GM18907 (cell line): ENCODE measurements at regions not wholly inside any gene's neighbourhood (a gene's known extent, or its start where the extent isn't known, plus 50 kb on each side); places are given as distances from the start of the nearest gene placed in this dataset.
"Not testable (repeated sequence)": the region's sequence is repeated elsewhere in the genome, so short reads cannot be mapped to it uniquely, and the experiment has no call there.

Experiments
- ATAC-seq: cut with Tn5 transposase; IDR thresholded peaks from one replicate; pipeline ENCODE4 v1.9.1; 2021; ENCODE audit warnings: mild to moderate bottlenecking, moderate library complexity; ENCODE audit not compliant: unreplicated experiment

- no peak for ATAC-seq
These were observed 1262.7 kb upstream of the PABPC4L start for GRCh38 chr4:135464311-135464710.

DNA sequence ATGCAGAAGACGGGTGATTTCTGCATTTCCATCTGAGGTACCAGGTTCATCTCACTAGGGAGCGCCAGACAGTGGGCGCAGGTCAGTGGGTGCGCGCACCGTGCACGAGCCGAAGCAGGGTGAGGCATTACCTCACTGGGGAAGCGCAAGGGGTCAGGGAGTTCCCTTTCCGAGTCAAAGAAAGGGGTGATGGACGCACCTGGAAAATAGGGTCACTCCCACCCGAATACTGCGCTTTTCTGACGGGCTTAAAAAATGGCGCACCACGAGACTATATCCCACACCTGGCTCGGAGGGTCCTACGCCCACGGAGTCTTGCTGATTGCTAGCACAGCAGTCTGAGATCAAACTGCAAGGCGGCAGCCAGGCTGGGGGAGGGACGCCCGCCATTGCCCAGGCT lies 1246.0 kb upstream of the PABPC4L start:
- ATAC-seq: not testable (repeated sequence)

GRCh38 chr4:135434936-135435335 lies 1233.3 kb upstream of the PABPC4L start:
- ATAC-seq: no peak

DNA sequence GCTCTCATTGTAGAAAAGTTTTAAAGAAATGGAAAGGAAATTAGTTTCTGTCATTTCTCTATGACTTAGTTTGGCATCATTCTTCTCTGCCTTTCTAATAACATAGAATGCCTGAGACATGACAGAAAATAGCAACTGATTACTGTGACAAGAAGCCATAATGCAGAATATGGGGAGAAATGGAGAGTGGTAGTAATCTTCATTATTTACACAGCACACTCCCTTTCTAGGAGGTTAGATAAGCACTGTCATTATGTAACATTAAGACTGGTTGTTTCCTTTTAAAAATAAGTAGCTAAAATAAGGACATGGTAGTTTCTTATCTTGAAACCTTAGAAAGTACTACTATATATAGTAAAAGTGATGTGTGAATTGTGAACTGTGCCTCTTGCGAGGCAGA lies 1227.9 kb upstream of the PABPC4L start:
- ATAC-seq: no peak

DNA sequence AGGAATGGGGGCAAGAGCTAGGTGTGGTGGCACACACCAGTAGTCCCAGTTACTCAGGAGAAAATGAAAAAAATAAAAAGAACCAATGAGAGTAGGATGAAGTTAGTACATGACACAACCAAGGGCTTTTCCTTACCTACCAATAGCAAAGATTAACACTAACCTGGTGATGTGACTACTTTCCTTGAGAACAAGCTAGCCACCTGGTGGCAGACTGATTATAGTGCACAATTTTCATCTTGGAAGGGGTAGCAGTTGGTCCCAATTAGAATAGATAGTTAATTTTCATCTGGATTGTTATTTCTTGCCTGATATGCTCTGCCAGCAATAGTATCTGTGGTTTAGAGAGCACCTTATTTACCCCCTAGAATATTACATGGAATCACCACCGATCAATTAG lies 1216.8 kb upstream of the PABPC4L start:
- ATAC-seq: no peak

- ATAC-seq: no peak
These were observed 1210.6 kb upstream of the PABPC4L start for GRCh38 chr4:135412213-135412612.

- ATAC-seq: no peak
These were observed 1209.7 kb upstream of the PABPC4L start for GRCh38 chr4:135411251-135411650.

- not testable (repeated sequence) for ATAC-seq
These were observed 1207.7 kb upstream of the PABPC4L start for GRCh38 chr4:135409261-135409660.

DNA sequence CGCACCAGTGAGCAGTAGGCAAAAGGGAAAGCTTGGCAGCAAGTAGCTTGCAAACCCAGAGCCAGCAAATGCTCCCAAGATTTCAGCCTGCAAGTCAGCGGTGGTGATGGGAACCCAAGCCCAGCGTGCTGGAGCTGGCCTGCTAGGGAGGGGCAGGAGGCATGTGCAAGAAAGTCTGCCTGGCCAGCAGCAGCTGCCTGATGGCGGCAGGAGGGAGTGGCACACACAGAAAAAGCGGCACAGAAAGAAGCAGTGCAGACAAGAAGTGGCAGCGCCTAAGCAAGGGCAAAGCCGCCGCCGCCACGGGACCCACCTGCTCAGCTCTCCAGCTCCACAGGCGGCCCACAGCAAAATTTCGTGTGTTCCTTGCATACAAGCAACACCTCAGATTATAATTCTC lies 1206.5 kb upstream of the PABPC4L start:
- ATAC-seq: no peak

GRCh38 chr4:135406597-135406996 lies 1205.0 kb upstream of the PABPC4L start:
- ATAC-seq: not testable (repeated sequence)

- ATAC-seq: no peak
These were observed 1184.4 kb upstream of the PABPC4L start for GRCh38 chr4:135385830-135386581.

DNA sequence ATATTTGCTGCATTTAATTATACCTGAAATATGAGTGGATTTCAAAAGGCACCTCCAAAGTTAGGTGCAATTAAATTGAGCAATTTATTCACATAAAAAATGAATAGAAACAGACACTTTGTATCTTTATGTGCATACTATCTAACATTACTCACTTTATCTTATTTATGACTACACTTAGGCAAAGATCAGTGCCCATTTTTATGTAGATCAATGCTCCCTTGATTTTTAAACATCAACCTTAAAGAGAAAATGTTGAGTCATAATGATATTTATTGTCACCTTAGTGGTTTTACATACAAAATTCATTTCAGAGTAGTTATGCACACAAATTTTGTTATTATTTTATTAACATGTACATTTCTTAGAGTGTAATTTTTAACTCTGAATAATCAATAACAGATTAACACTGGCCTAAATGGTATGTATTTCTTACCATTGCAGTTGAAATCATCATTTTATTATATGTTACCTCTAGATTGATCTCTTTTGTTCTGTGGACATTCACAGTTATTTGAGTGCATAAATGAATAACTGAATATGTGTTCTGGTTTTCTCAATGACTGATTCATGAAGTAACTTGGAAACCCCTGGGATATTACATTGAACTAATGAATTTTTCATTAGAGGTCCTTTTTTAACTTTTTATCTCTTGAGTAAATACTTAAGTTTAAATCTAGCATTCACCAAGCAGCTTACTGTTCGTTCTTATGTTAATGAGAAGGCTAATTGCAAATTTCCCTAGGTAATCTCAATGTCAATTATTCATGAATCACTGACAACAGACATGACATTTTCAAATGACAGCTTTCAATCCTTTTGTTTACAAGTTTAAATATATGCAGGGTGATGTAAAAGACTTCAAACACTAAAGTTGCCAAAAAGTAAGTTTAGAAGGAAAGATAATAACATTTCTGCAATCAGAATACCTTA lies 1182.0 kb upstream of the PABPC4L start:
- ATAC-seq: no peak

GRCh38 chr4:135382280-135382959 lies 1180.8 kb upstream of the PABPC4L start:
- ATAC-seq: no peak

DNA sequence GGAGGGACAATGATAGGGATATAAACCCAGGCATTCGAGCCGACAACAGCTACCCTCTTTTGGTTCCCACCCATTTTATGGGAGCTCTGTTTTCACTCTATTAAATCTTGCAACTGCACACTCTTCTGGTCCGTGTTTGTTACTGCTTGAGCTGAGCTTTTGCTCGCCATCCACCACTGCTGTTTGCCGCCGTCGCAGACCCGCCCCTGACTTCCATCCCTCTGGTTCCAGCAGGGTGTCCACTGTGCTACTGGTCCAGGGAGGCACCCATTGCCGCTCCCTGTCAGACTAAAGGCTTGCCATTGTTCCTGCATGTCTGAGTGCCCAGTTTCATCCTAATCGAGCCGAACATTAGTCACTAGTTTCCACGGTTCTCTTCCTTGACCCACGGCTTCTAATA lies 1170.5 kb upstream of the PABPC4L start:
- no peak for ATAC-seq

DNA sequence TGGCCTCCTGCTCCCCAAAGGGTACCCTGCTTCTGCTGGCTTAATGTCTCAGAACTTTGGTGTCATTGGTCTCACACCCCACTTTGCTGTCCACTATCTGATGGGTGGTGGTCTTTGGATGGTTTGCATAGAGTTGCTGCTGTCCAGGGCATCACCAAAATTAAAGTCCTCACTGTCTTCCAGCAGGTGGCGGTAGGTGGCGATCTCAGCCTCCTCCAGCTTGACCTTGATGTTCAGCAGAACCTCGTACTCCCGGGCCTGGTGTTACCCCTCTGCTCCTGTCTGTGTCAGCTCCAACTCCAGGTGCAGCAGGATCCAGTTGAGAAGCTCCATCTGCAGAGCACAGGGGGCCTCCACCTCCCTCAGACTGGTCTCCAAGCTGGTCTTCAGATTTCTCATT lies 1169.5 kb upstream of the PABPC4L start:
- ATAC-seq: no peak

DNA sequence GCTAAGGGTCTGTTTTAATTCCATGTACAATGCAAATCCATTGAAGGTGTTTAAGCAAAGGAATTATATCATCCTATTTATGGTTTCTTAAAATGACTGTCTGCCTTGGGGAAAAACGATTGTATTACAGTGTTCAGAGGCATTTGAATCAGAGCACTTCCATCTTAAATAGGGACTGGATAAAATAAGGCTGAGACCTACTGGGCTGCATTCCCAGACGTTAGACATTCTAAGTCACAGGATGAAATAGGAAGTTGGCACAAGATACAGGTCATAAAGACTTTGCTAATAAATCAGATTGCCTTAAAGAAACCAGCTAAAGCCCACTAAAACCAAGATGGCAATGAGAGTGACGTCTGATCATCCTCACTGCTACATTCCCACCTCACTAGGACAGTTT lies 1167.2 kb upstream of the PABPC4L start:
- no peak for ATAC-seq

GRCh38 chr4:135365065-135365464 lies 1163.5 kb upstream of the PABPC4L start:
- ATAC-seq: no peak

DNA sequence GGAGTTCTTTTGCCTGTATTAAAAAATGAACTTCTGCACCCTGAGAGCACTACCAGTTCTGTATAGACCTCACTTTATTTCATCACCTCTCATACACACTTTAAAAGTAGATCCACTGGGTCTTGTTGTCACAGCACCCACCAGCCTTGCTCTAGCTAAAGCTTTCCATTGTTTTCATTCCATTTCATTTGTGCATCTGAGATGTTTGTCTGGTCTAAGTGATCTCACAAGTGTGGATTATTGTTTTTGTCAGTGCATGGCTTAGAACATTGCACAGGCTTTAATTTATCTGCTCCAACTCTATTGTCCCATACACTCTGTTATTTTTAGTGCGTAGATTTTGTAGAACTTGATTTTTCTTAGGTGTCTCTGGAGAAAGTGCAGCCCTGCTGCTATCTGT lies 1157.5 kb upstream of the PABPC4L start:
- no peak for ATAC-seq

DNA sequence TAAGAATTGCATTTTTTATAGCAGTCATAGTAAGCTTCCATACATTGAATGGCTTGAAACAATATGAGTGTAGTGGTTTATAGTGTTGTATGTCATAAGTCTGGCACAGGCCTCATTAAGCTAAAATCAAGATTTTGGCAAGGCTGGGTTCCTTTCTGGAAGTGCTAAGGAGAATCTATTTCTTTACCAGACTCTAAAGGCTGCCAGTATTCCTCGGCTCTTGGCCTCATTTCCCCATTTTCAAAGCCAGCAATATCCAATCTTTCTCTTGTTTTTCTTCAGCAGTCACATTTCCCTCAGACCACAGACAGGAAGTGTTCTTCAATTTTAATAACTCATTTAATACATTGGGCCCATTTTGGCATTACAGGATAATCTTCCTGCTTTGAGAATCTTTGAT lies 1155.5 kb upstream of the PABPC4L start:
- ATAC-seq: no peak

- ATAC-seq: no peak
These were observed 1153.3 kb upstream of the PABPC4L start for GRCh38 chr4:135354876-135355275.

GRCh38 chr4:135353008-135353407 lies 1151.4 kb upstream of the PABPC4L start:
- no peak for ATAC-seq
